ENCODE measurements at regions not wholly inside any gene's neighbourhood (a gene's known extent, or its start where the extent isn't known, plus 50 kb on each side); places are given as distances from the start of the nearest gene placed in this dataset.
"Not testable (repeated sequence)": the region's sequence is repeated elsewhere in the genome, so short reads cannot be mapped to it uniquely, and the experiment has no call there.

- DNase-seq = no peak
These were observed 81.4 kb upstream of the NCOR2 start for GRCh38 chr12:124648710-124649384.

GRCh38 chr12:124647316-124647715 lies 79.9 kb upstream of the NCOR2 start:
- DNase-seq = no peak

DNA sequence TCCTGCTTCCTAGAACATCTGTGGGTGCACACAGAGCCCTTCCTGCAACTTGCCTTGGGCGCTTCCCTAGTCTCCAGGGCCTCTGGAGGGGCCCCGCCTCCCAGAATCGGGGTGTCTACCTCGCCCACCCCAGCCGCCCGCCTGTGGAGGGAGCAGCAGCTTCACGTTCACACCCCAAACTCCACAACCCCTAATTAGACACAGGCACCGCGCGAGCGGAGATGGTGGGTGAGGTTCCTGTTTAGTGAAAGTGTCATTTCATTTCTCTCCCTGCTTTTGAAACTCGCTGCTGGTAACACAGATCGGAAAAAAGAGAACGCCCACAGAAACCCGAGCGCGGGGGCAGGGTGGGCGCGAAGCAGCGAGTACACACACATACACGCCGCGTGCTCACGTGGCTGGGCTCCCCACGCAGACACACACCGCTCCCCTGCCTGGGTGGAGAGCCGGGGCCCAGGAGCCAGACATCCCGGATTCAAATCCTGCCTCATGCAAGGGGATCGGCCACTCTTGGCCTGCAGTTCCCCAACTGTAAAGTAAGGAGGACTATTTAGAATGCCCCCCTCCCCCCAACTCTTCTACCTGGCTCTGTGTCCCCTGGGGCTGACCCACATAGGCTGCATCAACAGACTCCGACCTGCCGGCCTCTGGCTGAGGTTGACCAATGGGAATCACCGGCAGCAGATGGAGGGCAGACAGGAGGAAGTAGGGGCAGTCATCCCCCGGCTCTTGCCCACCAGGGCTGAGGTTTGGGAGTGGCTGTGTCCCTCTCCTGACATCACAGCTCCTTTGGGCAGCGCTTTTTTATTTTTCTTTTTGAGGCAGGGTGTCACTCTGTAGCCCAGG lies 79.2 kb upstream of the NCOR2 start:
- peak; percentile 67 for DNase-seq

DNA sequence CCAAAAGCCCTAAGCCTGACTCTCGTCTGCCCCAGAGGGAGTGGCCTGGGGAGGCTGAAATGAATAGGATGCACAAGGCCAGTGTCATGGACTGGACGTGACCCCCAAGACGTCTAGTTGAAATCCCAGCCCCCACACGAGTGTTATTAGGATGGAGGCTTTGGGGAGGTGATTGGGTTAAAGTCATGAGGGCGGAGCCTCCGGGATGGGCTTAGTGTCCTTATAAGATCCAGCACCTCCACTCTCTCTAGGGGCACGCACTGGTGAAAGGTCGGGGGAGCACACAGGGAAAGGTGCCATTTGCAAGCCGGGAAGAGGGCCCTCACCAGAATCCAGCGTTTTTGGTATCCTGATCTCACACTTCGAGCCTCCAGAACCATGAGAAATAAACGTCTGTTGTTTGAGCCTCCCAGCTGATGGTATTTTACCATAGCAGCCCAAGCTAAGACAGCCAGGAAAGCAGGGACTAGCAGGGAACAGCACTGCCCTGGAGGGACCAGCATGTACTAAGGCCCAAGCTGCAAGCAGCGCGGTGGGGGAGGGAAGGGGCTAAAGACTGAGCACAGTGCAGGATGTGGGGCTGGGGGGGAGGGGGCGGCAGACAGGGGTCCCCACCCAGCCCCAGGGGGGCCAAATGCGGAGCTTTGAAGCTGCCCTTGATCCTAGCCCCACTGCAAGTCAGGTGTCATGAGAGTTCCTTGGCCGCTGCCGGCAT lies 78.3 kb upstream of the NCOR2 start:
- DNase-seq = no peak

DNA sequence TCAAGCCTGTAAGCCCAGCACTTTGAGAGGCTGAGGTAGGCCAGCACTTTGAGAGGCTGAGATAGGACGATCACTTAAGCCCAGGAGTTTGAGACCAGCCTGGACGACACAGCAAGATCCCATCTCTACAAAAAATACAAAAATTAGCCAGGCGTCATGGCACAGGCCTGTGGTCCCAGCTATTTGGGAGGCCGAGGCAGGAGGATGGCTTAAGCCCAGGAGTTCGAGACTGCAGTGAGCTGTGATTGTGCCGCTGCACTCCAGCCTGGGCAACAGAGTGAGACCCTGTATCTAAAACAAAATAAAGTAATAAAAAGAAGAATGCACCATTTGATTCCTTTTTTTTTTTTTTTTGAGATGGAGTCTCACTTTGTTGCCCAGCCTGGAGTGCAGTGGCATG lies 76.4 kb upstream of the NCOR2 start:
- DNase-seq = not testable (repeated sequence)

DNA sequence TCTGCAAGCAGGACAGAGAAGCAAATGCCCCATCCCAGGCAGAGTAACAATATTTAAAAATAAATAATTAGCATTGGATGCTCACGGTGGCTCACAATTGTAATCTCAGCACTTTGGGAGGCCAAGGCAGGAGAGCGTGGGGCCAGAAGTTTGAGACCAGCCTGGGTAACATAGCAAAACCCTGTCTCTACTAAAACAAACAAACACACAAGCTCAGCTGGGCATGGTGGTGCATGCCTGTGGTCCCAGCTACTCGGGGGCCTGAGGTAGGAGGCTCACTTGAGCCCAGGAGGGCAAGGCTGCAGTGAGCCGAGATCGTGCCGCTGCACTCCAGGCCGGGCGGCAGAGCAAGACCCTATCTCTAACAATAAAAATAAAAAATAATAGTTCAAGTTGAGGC lies 74.7 kb upstream of the NCOR2 start:
- DNase-seq = no peak

DNA sequence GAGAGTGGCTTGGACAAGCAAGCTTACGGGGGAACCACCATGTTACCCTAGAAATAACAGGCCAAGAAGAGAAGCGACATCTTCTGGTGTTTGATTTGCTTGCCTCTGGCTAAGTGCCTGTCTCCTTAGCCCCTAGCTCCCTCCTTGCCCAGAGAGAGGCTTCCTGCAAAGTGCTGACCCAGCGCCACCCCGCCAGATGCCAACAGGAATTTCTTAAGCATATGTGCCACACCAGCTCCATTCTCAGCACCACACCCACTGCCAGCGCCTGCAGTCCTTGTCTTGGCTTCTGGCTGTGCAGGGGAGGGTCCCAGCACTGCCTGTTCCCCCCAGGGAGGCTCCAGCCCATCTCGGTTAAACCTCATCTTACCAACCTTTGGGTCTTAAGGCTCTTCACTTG lies 74.2 kb upstream of the NCOR2 start:
- DNase-seq = no peak

- no peak for DNase-seq
These were observed 72.6 kb upstream of the NCOR2 start for GRCh38 chr12:124640056-124640455.

GRCh38 chr12:124639122-124639806 lies 71.9 kb upstream of the NCOR2 start:
- no peak for DNase-seq

DNA sequence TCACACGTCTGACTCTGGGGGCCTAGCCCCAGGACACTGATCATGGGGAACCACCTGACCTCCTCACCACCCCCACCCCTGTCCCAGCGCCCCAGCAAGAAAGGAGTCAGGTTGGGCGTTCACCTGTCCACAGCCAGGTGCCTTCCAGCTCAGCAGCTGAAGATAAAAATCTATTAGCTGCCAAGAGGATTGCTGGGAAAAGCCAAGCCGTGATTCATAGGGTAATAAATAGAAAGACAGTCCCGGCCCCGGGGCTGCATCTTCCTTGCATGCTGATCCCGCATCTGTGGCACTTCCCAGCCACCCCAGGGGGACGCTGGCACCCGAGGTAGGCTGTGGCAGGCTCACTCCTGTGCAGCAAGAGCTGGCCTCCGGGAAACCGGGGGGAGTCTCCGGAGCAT lies 70.2 kb upstream of the NCOR2 start:
- no peak for DNase-seq

DNA sequence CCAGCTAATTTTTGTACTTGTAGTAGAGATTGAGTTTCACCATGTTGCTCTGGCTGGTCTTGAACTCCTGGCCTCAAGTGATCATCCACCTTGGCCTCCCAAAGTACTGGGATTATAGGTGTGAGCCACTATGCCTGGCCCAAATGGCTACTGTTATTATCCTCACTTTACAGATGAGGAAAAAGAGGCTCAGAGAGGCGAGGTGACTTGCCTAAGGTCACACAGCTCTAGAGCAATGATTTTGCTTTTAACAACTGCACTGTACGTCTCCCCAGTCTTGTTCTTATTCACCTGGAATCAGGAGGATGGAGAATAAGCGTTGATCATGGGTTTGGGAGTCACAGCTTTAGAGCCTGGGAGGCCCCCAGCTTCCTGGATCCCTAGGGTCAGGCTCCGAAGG lies 69.8 kb upstream of the NCOR2 start:
- DNase-seq = no peak

GRCh38 chr12:124636138-124636978 lies 68.9 kb upstream of the NCOR2 start:
- DNase-seq = peak; percentile 41

- no peak for DNase-seq
These were observed 67.9 kb upstream of the NCOR2 start for GRCh38 chr12:124635316-124635715.

- DNase-seq = no peak
These were observed 66.3 kb upstream of the NCOR2 start for GRCh38 chr12:124633365-124634362.

- no peak for DNase-seq
These were observed 65.1 kb upstream of the NCOR2 start for GRCh38 chr12:124632519-124632984.

GRCh38 chr12:124631681-124632256 lies 64.4 kb upstream of the NCOR2 start:
- no peak for DNase-seq

DNA sequence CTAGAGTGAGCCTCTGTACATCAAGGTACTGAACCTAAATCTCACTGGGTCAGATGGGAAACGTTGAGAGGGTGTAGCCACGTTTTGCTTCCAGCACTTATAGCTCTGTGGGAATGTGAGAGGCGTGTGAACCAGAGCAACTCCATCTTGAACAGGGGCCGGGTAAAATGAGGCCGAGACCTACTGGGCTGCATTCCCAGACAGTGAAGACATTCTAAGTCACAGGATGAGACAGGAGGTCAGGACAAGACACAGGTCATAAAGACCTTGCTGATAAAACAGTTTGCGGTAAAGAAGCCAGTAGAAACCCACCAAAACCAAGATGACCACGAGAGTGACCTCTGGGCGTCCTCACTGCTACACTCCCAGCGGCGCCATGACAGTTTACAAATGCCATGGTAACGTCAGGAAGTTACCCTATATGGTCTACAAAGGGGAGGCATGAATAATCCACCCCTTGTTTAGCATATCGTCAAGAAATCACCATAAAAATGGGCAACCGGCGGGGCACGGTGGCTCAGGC lies 63.4 kb upstream of the NCOR2 start:
- no peak for DNase-seq

DNA sequence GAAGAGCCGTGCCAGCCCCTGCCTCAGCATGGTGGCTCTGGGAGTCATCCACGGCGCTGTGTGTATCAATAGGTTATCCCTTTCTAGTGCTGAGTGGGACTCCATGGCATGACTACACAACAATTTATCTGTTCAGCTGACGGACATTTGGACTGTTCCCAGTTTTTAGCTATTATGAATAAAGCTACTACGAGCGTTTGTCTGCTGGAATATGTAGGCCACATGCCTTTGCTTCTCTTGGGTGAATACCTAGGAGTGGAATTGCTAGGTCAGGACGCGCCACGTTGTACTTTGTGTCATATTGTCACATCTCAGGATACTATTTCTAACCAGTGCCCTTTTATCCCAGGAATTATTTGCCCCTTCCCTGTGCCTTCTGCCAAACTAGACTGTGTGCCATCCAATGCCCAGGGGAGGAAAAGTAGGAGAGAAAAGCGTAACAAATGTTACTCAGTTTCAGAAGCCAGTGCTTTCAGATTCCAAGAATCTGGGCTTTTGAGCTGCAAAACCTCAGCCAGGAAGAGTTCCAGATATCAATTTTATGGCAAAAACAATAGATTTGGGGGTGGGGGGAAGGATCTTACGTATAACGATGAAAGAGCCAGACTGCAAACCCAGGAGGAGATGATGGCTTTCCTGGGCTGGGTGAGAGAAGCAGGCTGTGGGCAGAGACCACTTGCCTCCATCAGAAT lies 62.5 kb upstream of the NCOR2 start:
- DNase-seq = no peak

DNA sequence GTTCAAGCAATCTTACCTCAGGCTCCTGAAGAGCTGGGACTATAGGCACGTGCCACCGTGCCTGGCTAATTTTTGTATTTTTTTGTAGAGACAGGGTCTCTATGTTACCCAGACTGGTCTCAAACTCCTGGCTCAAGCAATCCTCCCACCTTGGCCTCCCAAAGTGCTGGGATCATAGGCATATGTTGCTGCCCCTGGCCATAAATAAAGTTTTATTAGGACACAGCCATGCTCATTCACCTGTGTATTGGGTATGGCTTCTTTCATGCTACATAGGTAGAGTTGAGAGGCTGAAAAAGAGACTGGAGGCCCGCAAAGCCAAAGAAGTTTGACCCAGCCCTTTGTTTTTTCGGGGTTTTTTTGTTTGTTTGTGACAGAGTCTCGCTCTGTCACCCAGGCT lies 61.7 kb upstream of the NCOR2 start:
- DNase-seq = no peak

DNA sequence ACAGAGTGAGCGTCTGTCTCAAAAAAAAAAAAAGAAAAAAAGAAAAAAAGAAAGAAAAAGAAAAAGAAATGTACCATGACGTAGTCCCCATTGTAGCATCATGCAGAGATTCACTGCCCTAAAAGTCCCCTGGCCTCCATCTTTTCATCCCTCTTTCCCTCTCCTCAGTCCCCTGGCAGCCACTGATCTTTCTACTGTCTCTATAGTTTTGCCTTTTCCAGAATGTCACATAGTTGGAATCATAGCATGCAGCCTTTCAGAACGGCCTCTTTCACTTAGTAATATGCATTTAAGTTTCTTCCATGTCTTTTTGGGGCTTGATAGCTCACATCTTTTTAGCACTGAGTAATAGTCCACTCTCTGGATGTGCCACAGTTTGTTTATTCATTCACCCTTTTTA lies 60.5 kb upstream of the NCOR2 start:
- no peak for DNase-seq
